ENCODE measurements at regions not wholly inside any gene's neighbourhood (a gene's known extent, or its start where the extent isn't known, plus 50 kb on each side); places are given as distances from the start of the nearest gene placed in this dataset.

GRCh38 chr14:54136894-54137613 is 180.4 kb upstream of the BMP4 start:
- H3K79me2 ChIP-seq (ENCODE audit: control insufficient read depth in 1 of 2, insufficient read depth in 2 of 2, low read length in 2 of 2), result no peaks in the 10 kb centered on the region
- no peak overlapping the region for H2BK12ac ChIP-seq (ENCODE audit: low read depth, low read length)
- no peak overlapping the region for H3K9ac ChIP-seq (replicated peaks in 1 of 4; ENCODE audit: extremely low read depth in 1 of 4, low read depth in 3 of 4, low read length in 3 of 4)
- no peak for DNase-seq (ENCODE audit: low read depth in 1 of 2, low spot score in 2 of 2)
- no peaks in the 10 kb centered on the region for H3K9me3 ChIP-seq (ENCODE audit: insufficient read depth in 2 of 2, low read depth in 1 of 2, low read length in 1 of 2)
- H2BK15ac ChIP-seq (ENCODE audit: low read length), result no peak overlapping the region
- no peak overlapping the region for H3K14ac ChIP-seq (ENCODE audit: insufficient read length)
- no peak overlapping the region for H3K4me3 ChIP-seq (ENCODE audit: extremely low read depth in 1 of 4, insufficient read depth in 2 of 4, low read depth in 3 of 4, low read length in 4 of 4)
- H4K5ac ChIP-seq (ENCODE audit: insufficient read length, low read depth, low read length), result no peak overlapping the region
- no peak for FAIRE-seq
- no peak overlapping the region for H3K4me2 ChIP-seq (ENCODE audit: insufficient read depth in 1 of 2, low read depth in 2 of 2, low read length in 2 of 2)
- no peak overlapping the region for H3K23ac ChIP-seq (ENCODE audit: insufficient read length)
- H2AK5ac ChIP-seq (ENCODE audit: low read depth, low read length), result no peak overlapping the region
- no peak overlapping the region for H3K27ac ChIP-seq (ENCODE audit: low read depth, low read length)
- H3K27me3 ChIP-seq (replicated peaks in 1 of 4; ENCODE audit: control insufficient read depth in 3 of 4, extremely low read depth in 1 of 4, insufficient read depth in 3 of 4, low read length in 3 of 4), result no peaks in the 10 kb centered on the region
- H3K18ac ChIP-seq (ENCODE audit: extremely low read depth, low read length), result no peak overlapping the region
- ChIA-PET CTCF (ENCODE audit: partially characterized antibody) (interaction anchor here (0.6 to 0.9 kb wide), 2 partner anchors 28 to 211 kb away, joined by 4 read pairs; no protein-coding TSS in a partner anchor), POLR2A (ENCODE audit: partially characterized antibody) (no interaction called here)
- no peak overlapping the region for H3K56ac ChIP-seq (replicated peaks; ENCODE audit: insufficient read length, low read depth, low read length)
- H3K4ac ChIP-seq (replicated peaks; ENCODE audit: insufficient read length, low read depth, low read length), result no peak overlapping the region
- H2AFZ ChIP-seq (ENCODE audit: low read length), result no peak overlapping the region
- no peaks in the 10 kb centered on the region for H3K36me3 ChIP-seq (ENCODE audit: control insufficient read depth in 2 of 4, insufficient read depth in 4 of 4, low read length in 3 of 4)
- H4K91ac ChIP-seq (replicated peaks; ENCODE audit: insufficient read length, low read length), result no peak overlapping the region
- TF ChIP-seq RFX5 (IDR thresholded peaks at IDR 0.05; ENCODE audit: borderline replicate concordance, low read depth, low read length), result no peak
- TF ChIP-seq TCF12 (IDR thresholded peaks at IDR 0.05; ENCODE audit: low read depth, low read length), result no peak
- no peak for TF ChIP-seq ATF3 (IDR thresholded peaks at IDR 0.05; ENCODE audit: insufficient read depth, low read depth, low read length)
- TF ChIP-seq SIRT6 (IDR thresholded peaks at IDR 0.05; ENCODE audit: low read length), result no peak
- TF ChIP-seq ZNF274 (IDR thresholded peaks at IDR 0.05; ENCODE audit: borderline replicate concordance, extremely low read depth, low read length), result no peak
- TF ChIP-seq SRF (IDR thresholded peaks at IDR 0.05; ENCODE audit: low read depth, low read length), result no peak
- no peak for TF ChIP-seq CREB1 (IDR thresholded peaks at IDR 0.05)
- no peak for TF ChIP-seq CEBPB (IDR thresholded peaks at IDR 0.05; ENCODE audit: low read depth, low read length)
- TF ChIP-seq, protein P1, sequence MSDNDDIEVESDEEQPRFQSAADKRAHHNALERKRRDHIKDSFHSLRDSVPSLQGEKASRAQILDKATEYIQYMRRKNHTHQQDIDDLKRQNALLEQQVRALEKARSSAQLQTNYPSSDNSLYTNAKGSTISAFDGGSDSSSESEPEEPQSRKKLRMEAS (IDR thresholded peaks at IDR 0.05), result no peak
- TF ChIP-seq SIX5 (IDR thresholded peaks at IDR 0.05; ENCODE audit: low read depth, low read length), result no peak
- no peak for TF ChIP-seq CTCF (IDR thresholded peaks at IDR 0.05; ENCODE audit: control extremely low read depth in 1 of 3, insufficient read depth in 1 of 3, low read depth in 1 of 3, low read length in 3 of 3)
- no peak overlapping the region for H2BK20ac ChIP-seq (ENCODE audit: low read length)
- H2BK5ac ChIP-seq (ENCODE audit: low read depth, low read length), result no peak overlapping the region
- H3K79me1 ChIP-seq (ENCODE audit: low read depth, low read length), result no peaks in the 10 kb centered on the region
- no peaks in the 10 kb centered on the region for H4K20me1 ChIP-seq (replicated peaks in 1 of 2; ENCODE audit: control insufficient read depth in 1 of 2, insufficient read depth in 2 of 2, low read length in 2 of 2)
- 81% methylated on average over 6 of the region's 6 CpGs; no CpG with 5 or more reads in 1 of the 2 experiments for WGBS, 2 experiments (ENCODE audit: extremely low coverage in 1 of 2, insufficient coverage in 1 of 2, insufficient read length in 1 of 2, insufficient replicate concordance in 2 of 2, low coverage in 1 of 2, low lambda C conversion rate in 2 of 2, missing lambda C conversion rate in 1 of 2)
- no peak overlapping the region for H4K8ac ChIP-seq (ENCODE audit: extremely low read depth, insufficient read depth, low read length)
- H3K4me1 ChIP-seq (replicated peaks in 1 of 4; ENCODE audit: control insufficient read depth in 3 of 4, insufficient read depth in 4 of 4, low read length in 3 of 4), result no peaks in the 10 kb centered on the region
- no peak overlapping the region for H2BK120ac ChIP-seq (replicated peaks; ENCODE audit: low read depth, low read length)
- H3K23me2 ChIP-seq (ENCODE audit: low read depth, low read length), result no peaks in the 10 kb centered on the region
